Tibial nerve (tissue), 4 donors: ENCODE measurements at regions not wholly inside any gene's neighbourhood (a gene's known extent, or its start where the extent isn't known, plus 50 kb on each side); places are given as distances from the start of the nearest gene placed in this dataset.

Experiments used
- CTCF ChIP-seq, 5 experiments: fragments of 200-600 bp in 3 of 5; fragments of 450-650 bp in 2 of 5; sonication (generic) in 3 of 5; IDR thresholded peaks; one replicate each; pipeline ENCODE4 v1.5.1; 2016 to 2019; ENCODE audit warnings: antibody characterized with exemption in 5 of 5, mild to moderate bottlenecking in 3 of 5, moderate library complexity in 2 of 5
- EP300 ChIP-seq, 2 donors: sonication (generic); formaldehyde crosslinking; IDR thresholded peaks; one replicate each; pipeline ENCODE4 v1.6.1; 2017; ENCODE audit warnings: antibody characterized with exemption in 2 of 2, mild to moderate bottlenecking in 1 of 2
- POLR2A ChIP-seq, 2 donors: fragments of 450-650 bp; IDR thresholded peaks; one replicate each; pipeline ENCODE4 v1.6.1; 2017; ENCODE audit warnings: antibody characterized with exemption in 2 of 2, mild to moderate bottlenecking in 2 of 2, moderate library complexity in 2 of 2

- TF ChIP-seq CTCF (IDR thresholded peaks at IDR 0.05), result no peak
- TF ChIP-seq EP300 (IDR thresholded peaks at IDR 0.05), result no peak
- no peak for TF ChIP-seq POLR2A (IDR thresholded peaks at IDR 0.05)
Observed at GRCh38 chr4:100284129-100284880, 94.0 kb upstream of the DDIT4L start.
